Heart right ventricle (tissue), 16 donors: ENCODE measurements at regions not wholly inside any gene's neighbourhood (a gene's known extent, or its start where the extent isn't known, plus 50 kb on each side); places are given as distances from the start of the nearest gene placed in this dataset.

ENCODE experiments used
- ATAC-seq, 8 donors: fragments of 200-7000 bp; cut with Tn5 transposase; one replicate each; pipeline ENCODE4 v1.9.1; 2020; ENCODE audit warnings: mild to moderate bottlenecking in 8 of 8, moderate library complexity in 8 of 8, moderate number of reproducible peaks in 1 of 8
- DNase-seq, 2 donors: peaks; one replicate each; pipeline ENCODE4 v3.0.0-alpha.2; 2020
- H3K27ac ChIP-seq, 10 donors: fragments of 200-600 bp; sonication (generic) in 2 of 10; one replicate each; pipeline versions ENCODE4 v1.5.0 to v1.8.0; 2020 to 2022; ENCODE audit warnings: mild to moderate bottlenecking in 3 of 10
- H3K27me3 ChIP-seq, 7 donors: fragments of 200-600 bp; one replicate each; pipeline ENCODE4 v1.8.0; 2021 to 2022; ENCODE audit warnings: mild to moderate bottlenecking in 2 of 7
- H3K36me3 ChIP-seq, 9 donors: fragments of 200-600 bp; sonication (generic) in 1 of 9; one replicate each; pipeline versions ENCODE4 v1.5.0 to v1.8.0; 2020 to 2022; ENCODE audit warnings: mild to moderate bottlenecking in 2 of 9
- H3K4me1 ChIP-seq, 9 donors: fragments of 200-600 bp; sonication (generic) in 1 of 9; one replicate each; pipeline versions ENCODE4 v1.5.0 to v1.8.0; 2020 to 2022; ENCODE audit warnings: mild to moderate bottlenecking in 4 of 9
- H3K4me3 ChIP-seq, 10 donors: fragments of 200-600 bp; sonication (generic) in 2 of 10; one replicate each; pipeline versions ENCODE4 v1.5.0 to v1.8.0; 2020 to 2022; ENCODE audit warnings: mild to moderate bottlenecking in 7 of 10, moderate library complexity in 2 of 10
- H3K9me3 ChIP-seq, 11 donors: fragments of 200-600 bp in 10 of 11; sonication (generic) in 2 of 11; one replicate each; pipeline versions ENCODE4 v1.5.0 to v1.8.0; 2013 to 2022; ENCODE audit warnings: mild to moderate bottlenecking in 2 of 11, control low read depth in 1 of 11, moderate library complexity in 1 of 11
- CTCF ChIP-seq, 9 donors: fragments of 200-600 bp; sonication (generic) in 2 of 9; IDR thresholded peaks; one replicate each; pipeline versions ENCODE4 v1.5.0 to v1.8.0; 2021 to 2022; ENCODE audit warnings: antibody characterized with exemption in 9 of 9, mild to moderate bottlenecking in 5 of 9, moderate library complexity in 1 of 9
- WGBS, 2 donors: extraction: QIAGEN DNeasy Blood & Tissue Kit; methylation state at CpG; one replicate each; pipeline ENCODE4 v1.1.7; 2013; ENCODE audit warnings: inconsistent platforms in 1 of 2; 5-methylcytosine and 5-hydroxymethylcytosine counted together
- intact Hi-C, 10 donors: fragments of 100-400 bp; cut with DNase I; formaldehyde crosslinking; loops; one replicate each; pipeline versions ENCODE4 v1.11.1 to v1.14.2; 2022
- donor health status: Arrhythmogenic right ventricular cardiomyopathy.
- donor health status: ischemic (EF 13 %, LVEDD 7.1; RV severe dilation, severe dysfunction).
- donor health status: healthy with polysubstance abuse.
- donor health status: DM: no; HTN: yes; CAD: no.
- donor health status: DM: no; HTN: no; CAD: no.
- donor health status: ischemic (EF 25% LVEDD 6.9; RV normal size, moderate dysfunction).
- donor health status: ischemic (EF 25% LVEDD 5.7; RV mildly dilated, moderate dysfunction).
- donor health status: healthy.
- donor health status: DM: yes; HTN: yes; CAD: no.
- donor health status: Ischemic cardiomyopathy.
- donor health status: ischemic (EF 35%, LVEDD 5.7; RV mildly dilated, moderate dysfunction).
- donor health status: nonischemic (EF 11% LVEDD 7.7; RV severe dilation, severe dysfunction).
- donor health status: DM: yes; HTN: yes; CAD: no.
- donor health status: PGD.
- donor health status: ischemic (EF 29% LVEDD 5.4; RV normal size, mild dysfunction).
- donor health status: nonischemic (EF 23%, LVEDD 6.1; RV moderate dilation, normal function).

DNA sequence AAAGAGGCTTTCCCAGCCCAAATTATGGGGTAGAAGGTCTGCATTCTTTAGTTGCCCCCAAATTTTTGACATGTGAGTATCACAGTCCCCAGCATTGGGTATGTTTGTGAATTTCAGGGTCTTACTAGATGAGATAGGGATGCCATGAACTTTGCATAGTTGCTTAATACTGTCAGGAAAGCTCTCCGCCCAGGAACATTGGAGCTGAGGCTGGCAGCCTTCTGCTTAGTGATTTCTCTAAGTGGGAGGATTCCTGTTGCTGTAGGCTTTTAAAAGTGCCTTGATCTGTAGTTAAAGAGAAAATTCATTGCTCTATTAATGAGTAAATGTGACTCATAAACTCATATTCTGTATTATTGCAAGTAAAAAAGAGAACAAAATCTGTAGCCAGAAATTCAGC is 206.9 kb downstream of the CAVIN4 start:
- intact Hi-C loops, result no loop called here
- no peak overlapping the region for H3K4me3 ChIP-seq
- no peak for ATAC-seq
- no peak overlapping the region for H3K27ac ChIP-seq
- no peaks in the 10 kb centered on the region for H3K4me1 ChIP-seq
- no peak for DNase-seq
- H3K9me3 ChIP-seq, result peaks cover 0 to 25% (median 3%) of the 10 kb centered on the region in 11 donors
- H3K36me3 ChIP-seq, result no peaks in the 10 kb centered on the region
- H3K27me3 ChIP-seq, result no peaks in the 10 kb centered on the region
- no peak for TF ChIP-seq CTCF (IDR thresholded peaks at IDR 0.05)
- 54 to 69% methylated on average over 1 of the region's 1 CpG for WGBS, 2 donors

DNA sequence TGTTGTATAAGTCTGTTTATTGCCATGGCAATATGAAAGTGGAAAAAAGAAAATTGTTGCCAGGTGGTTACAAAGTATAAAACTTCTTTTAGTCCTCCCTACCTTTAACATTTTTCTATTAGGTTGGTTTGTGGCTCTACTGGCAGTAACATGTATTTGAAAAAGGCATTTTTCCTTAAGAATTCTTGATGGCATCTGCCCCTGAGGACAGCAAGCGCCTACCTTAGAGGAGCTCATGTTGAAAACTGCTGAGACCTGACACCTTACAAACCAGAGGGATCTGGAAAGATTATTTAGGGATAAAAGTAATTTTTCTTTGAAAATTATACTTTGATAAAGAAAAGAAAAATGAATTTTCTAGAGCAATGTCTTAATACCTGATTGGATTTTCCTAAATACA is 208.1 kb downstream of the CAVIN4 start:
- no peak for ATAC-seq
- DNase-seq, result no peak
- no peak overlapping the region for H3K27ac ChIP-seq
- no peak for TF ChIP-seq CTCF (IDR thresholded peaks at IDR 0.05)
- 92 to 93% methylated on average over 1 of the region's 1 CpG for WGBS, 2 donors
- H3K9me3 ChIP-seq, result peaks cover 0 to 25% (median 3%) of the 10 kb centered on the region in 11 donors
- intact Hi-C loops, result no loop called here
- H3K36me3 ChIP-seq, result no peaks in the 10 kb centered on the region
- H3K27me3 ChIP-seq, result no peaks in the 10 kb centered on the region
- no peak overlapping the region for H3K4me3 ChIP-seq
- no peaks in the 10 kb centered on the region for H3K4me1 ChIP-seq

- TF ChIP-seq CTCF (IDR thresholded peaks at IDR 0.05), result no peak
- WGBS, 2 donors, result 84 to 89% methylated on average over 5 of the region's 5 CpGs
- Histone ChIP-seq H3K27me3 (peaks cover 0 to 4% (median 0%) of the 10 kb centered on the region in 7 donors), H3K27ac (no peak overlapping the region), H3K4me1 (no peaks in the 10 kb centered on the region), H3K36me3 (no peaks in the 10 kb centered on the region), H3K9me3 (no peaks in the 10 kb centered on the region), H3K4me3 (no peak overlapping the region)
- intact Hi-C loops, result no loop called here
- ATAC-seq (no peak), DNase-seq (no peak)
Measured at GRCh38 chr9:100794738-100795269, 216.9 kb downstream of the CAVIN4 start.

DNA sequence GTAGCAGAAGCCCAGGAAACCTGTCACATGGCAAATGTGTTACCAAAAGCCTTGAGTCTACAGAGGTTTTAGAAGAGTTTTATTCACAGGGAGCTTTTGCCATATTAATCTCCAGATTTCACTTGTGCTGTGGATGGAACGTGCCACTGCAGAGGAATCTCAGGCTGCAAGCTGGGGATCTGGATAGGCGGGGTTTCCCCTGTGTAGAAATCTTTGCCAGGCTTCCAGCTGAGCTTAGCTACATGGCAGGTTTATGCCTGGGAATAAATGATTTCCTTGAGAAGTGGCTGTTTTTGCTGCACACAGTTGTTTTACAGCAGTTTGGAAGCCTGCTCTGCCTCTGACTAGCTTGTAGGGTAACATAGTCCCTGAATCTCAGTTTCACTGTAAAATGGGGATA is 224.6 kb upstream of the PLPPR1 start:
- TF ChIP-seq CTCF (IDR thresholded peaks at IDR 0.05), result no peak
- no peak for DNase-seq
- no peak for ATAC-seq
- Histone ChIP-seq H3K36me3 (no peaks in the 10 kb centered on the region), H3K27me3 (no peaks in the 10 kb centered on the region), H3K4me3 (no peak overlapping the region), H3K27ac (no peak overlapping the region), H3K9me3 (peaks cover 0 to 8% (median 0%) of the 10 kb centered on the region in 11 donors), H3K4me1 (no peaks in the 10 kb centered on the region)
- WGBS, 2 donors, result 48 to 54% methylated on average over 2 of the region's 2 CpGs
- intact Hi-C loops, result no loop called here
